ENCODE measurements at regions not wholly inside any gene's neighbourhood (a gene's known extent, or its start where the extent isn't known, plus 50 kb on each side); places are given as distances from the start of the nearest gene placed in this dataset.

- Mint-ChIP-seq H3K27ac (ENCODE audit: low read depth, unreplicated experiment) (no peak overlapping the region), H3K4me3 (ENCODE audit: unreplicated experiment) (no peak overlapping the region)
- CTCF ChIA-PET, result no interaction called here
These were observed 154.7 kb upstream of the STX18 start for GRCh38 chr4:4696530-4696929.

DNA sequence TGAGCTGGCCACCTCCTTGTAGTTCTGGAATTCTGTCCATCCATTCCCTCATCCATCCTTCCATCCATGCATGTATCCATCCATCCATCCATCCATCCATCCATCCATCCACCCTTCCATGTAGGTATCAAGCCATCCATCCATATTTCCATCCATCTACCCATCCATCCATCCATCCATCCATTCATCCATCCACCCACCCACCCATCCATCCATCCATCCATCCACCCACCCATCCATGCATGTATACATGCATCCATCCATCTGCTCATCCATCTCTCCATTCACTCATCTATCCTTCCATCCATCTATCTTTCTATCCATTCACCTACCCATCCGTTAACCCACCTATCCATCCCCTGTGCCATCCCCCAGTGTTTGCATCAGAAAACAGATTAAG lies 153.6 kb upstream of the STX18 start:
- intact Hi-C loops (cut with micrococcal nuclease), result no loop called here
- TF ChIP-seq, protein P1, sequence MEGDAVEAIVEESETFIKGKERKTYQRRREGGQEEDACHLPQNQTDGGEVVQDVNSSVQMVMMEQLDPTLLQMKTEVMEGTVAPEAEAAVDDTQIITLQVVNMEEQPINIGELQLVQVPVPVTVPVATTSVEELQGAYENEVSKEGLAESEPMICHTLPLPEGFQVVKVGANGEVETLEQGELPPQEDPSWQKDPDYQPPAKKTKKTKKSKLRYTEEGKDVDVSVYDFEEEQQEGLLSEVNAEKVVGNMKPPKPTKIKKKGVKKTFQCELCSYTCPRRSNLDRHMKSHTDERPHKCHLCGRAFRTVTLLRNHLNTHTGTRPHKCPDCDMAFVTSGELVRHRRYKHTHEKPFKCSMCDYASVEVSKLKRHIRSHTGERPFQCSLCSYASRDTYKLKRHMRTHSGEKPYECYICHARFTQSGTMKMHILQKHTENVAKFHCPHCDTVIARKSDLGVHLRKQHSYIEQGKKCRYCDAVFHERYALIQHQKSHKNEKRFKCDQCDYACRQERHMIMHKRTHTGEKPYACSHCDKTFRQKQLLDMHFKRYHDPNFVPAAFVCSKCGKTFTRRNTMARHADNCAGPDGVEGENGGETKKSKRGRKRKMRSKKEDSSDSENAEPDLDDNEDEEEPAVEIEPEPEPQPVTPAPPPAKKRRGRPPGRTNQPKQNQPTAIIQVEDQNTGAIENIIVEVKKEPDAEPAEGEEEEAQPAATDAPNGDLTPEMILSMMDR (IDR thresholded peaks at IDR 0.05; ENCODE audit: unreplicated experiment), result no peak
- no peaks in the 10 kb centered on the region for H3K36me3 Mint-ChIP-seq (ENCODE audit: insufficient read depth, unreplicated experiment)
- BruUV-seq (replicated peaks), result no TSS peak
- H3K27ac Mint-ChIP-seq (ENCODE audit: low read depth, unreplicated experiment), result no peak overlapping the region
- POLR2A ChIA-PET, result no interaction called here
- no peak for DNase-seq (ENCODE audit: unreplicated experiment)
- H3K9me3 Mint-ChIP-seq (ENCODE audit: unreplicated experiment), result no peaks in the 10 kb centered on the region
- no peaks in the 10 kb centered on the region for H3K27me3 Mint-ChIP-seq (ENCODE audit: insufficient read depth, unreplicated experiment)
- H3K4me3 Mint-ChIP-seq (ENCODE audit: unreplicated experiment), result no peak overlapping the region
- peaks cover 10% of the 10 kb centered on the region for H3K4me1 Mint-ChIP-seq (ENCODE audit: insufficient read depth, unreplicated experiment)
- CTCF ChIA-PET, result no interaction called here

More at GRCh38 chr4:4696530-4696929, 154.7 kb upstream of the STX18 start:
- no peaks in the 10 kb centered on the region for H3K36me3 Mint-ChIP-seq (ENCODE audit: insufficient read depth, unreplicated experiment)
- H3K27me3 Mint-ChIP-seq (ENCODE audit: insufficient read depth, unreplicated experiment), result no peaks in the 10 kb centered on the region
- POLR2A ChIA-PET, result no interaction called here
- H3K4me1 Mint-ChIP-seq (ENCODE audit: insufficient read depth, unreplicated experiment), result peaks cover 10% of the 10 kb centered on the region
- BruUV-seq (replicated peaks), result no TSS peak
- no peak for DNase-seq (ENCODE audit: unreplicated experiment)
- intact Hi-C loops (cut with micrococcal nuclease), result no loop called here
- TF ChIP-seq, protein P1 (IDR thresholded peaks at IDR 0.05; ENCODE audit: unreplicated experiment), result no peak
- no peaks in the 10 kb centered on the region for H3K9me3 Mint-ChIP-seq (ENCODE audit: unreplicated experiment)

GRCh38 chr4:4694827-4695226 lies 153.0 kb upstream of the STX18 start:
- Mint-ChIP-seq H3K4me3 (ENCODE audit: unreplicated experiment) (no peak overlapping the region), H3K36me3 (ENCODE audit: insufficient read depth, unreplicated experiment) (no peaks in the 10 kb centered on the region), H3K27me3 (ENCODE audit: insufficient read depth, unreplicated experiment) (no peaks in the 10 kb centered on the region), H3K27ac (ENCODE audit: low read depth, unreplicated experiment) (no peak overlapping the region), H3K4me1 (ENCODE audit: insufficient read depth, unreplicated experiment) (peaks cover 10% of the 10 kb centered on the region), H3K9me3 (ENCODE audit: unreplicated experiment) (no peaks in the 10 kb centered on the region)
- intact Hi-C loops (cut with micrococcal nuclease), result no loop called here
- TF ChIP-seq, protein P1 (IDR thresholded peaks at IDR 0.05; ENCODE audit: unreplicated experiment), result no peak
- ChIA-PET POLR2A (no interaction called here), CTCF (interaction anchor here (1.1 kb wide), 1 partner anchor 153 kb away, joined by 3 read pairs; the partner anchor contains the start of gene STX18)
- no peak for DNase-seq (ENCODE audit: unreplicated experiment)
- BruUV-seq (replicated peaks), result no TSS peak

- no TSS peak for BruUV-seq (replicated peaks)
- ChIA-PET POLR2A (interaction anchor here (0.8 kb wide), 1 partner anchor 175 kb away, joined by 3 read pairs; no protein-coding TSS in a partner anchor), CTCF (interaction anchor here (0.7 to 1.1 kb wide), 2 partner anchors 29 to 152 kb away, joined by 3 read pairs; partner anchors contain the start of gene STX18)
- intact Hi-C loops (cut with micrococcal nuclease), result no loop called here
- TF ChIP-seq, protein P1 (IDR thresholded peaks at IDR 0.05; ENCODE audit: unreplicated experiment), result no peak
- no peak overlapping the region for H3K4me3 Mint-ChIP-seq (ENCODE audit: unreplicated experiment)
- H3K27me3 Mint-ChIP-seq (ENCODE audit: insufficient read depth, unreplicated experiment), result no peaks in the 10 kb centered on the region
- H3K27ac Mint-ChIP-seq (ENCODE audit: low read depth, unreplicated experiment), result no peak overlapping the region
- DNase-seq (ENCODE audit: unreplicated experiment), result peak; percentile 41
- H3K4me1 Mint-ChIP-seq (ENCODE audit: insufficient read depth, unreplicated experiment), result peaks cover 10% of the 10 kb centered on the region
- no peaks in the 10 kb centered on the region for H3K36me3 Mint-ChIP-seq (ENCODE audit: insufficient read depth, unreplicated experiment)
- no peaks in the 10 kb centered on the region for H3K9me3 Mint-ChIP-seq (ENCODE audit: unreplicated experiment)
These were observed 152.5 kb upstream of the STX18 start for GRCh38 chr4:4694296-4694772.

Data from MCF 10A (cell line).